HepG2 (cell line): ENCODE measurements at regions not wholly inside any gene's neighbourhood (a gene's known extent, or its start where the extent isn't known, plus 50 kb on each side); places are given as distances from the start of the nearest gene placed in this dataset.

Experiments used
- CREM ChIP-seq, 2 experiments: sonication (generic) in 1 of 2; formaldehyde crosslinking in 1 of 2; IDR thresholded peaks; 2 replicates each; pipeline versions ENCODE4 v1.4.0 to v1.6.1; 2016 to 2020; ENCODE audit warnings: antibody characterized with exemption in 1 of 2, mild to moderate bottlenecking in 1 of 2, missing genetic modification reagents in 1 of 2
- KDM6A ChIP-seq: IDR thresholded peaks from 2 replicates; pipeline ENCODE4 v1.6.1; 2016; ENCODE audit warnings: low read depth
- MAFK ChIP-seq, 2 experiments: IDR thresholded peaks in 1 of 2; conservative IDR thresholded peaks in 1 of 2; 2 replicates each; pipeline ENCODE4 v1.6.1; 2011; ENCODE audit warnings: improper control_type of control experiment in 2 of 2, low read length in 2 of 2
- PITX1 ChIP-seq: sonication (generic); formaldehyde crosslinking; IDR thresholded peaks from 2 replicates; pipeline ENCODE4 v1.5.1; 2020; ENCODE audit warnings: mild to moderate bottlenecking, missing genetic modification reagents
- TAF15 ChIP-seq: fragments of 200-400 bp; formaldehyde crosslinking; IDR thresholded peaks from one replicate; pipeline ENCODE4 v1.6.1; 2018; ENCODE audit warnings: mild to moderate bottlenecking, low read depth, low read length; ENCODE audit not compliant: poor library complexity, severe bottlenecking
- TGIF2 ChIP-seq: IDR thresholded peaks from 2 replicates; pipeline ENCODE4 v1.6.1; 2016; ENCODE audit warnings: control low read depth, missing compliant biosample characterization
- ZNF776 ChIP-seq: sonication (generic); formaldehyde crosslinking; IDR thresholded peaks from 2 replicates; pipeline ENCODE4 v1.4.0; 2020; ENCODE audit warnings: mild to moderate bottlenecking, missing genetic modification reagents

- no peak for TF ChIP-seq TGIF2 (CRISPR knock-in tag)
- no peak for TF ChIP-seq CREM (IDR thresholded peaks at IDR 0.05)
- no peak for TF ChIP-seq CREM (CRISPR knock-in tag; IDR thresholded peaks at IDR 0.05)
- TF ChIP-seq ZNF776 (CRISPR knock-in tag): no peak
- TF ChIP-seq MAFK (conservative IDR thresholded peaks at IDR 0.05 in 1 of 2, IDR thresholded peaks at IDR 0.05 in 1 of 2; ENCODE audit: low read length in 2 of 2): no peak
- TF ChIP-seq KDM6A: no peak
- TF ChIP-seq PITX1 (CRISPR knock-in tag): no peak
- TF ChIP-seq TAF15: no peak
Measured at GRCh38 chr3:66604481-66604880, 103.7 kb upstream of the LRIG1 start.
